Amniotic stem cell (primary cell): ENCODE measurements at regions not wholly inside any gene's neighbourhood (a gene's known extent, or its start where the extent isn't known, plus 50 kb on each side); places are given as distances from the start of the nearest gene placed in this dataset.
"Not testable (repeated sequence)": the region's sequence is repeated elsewhere in the genome, so short reads cannot be mapped to it uniquely, and the experiment has no call there.

Experiments
- DNase-seq: peaks from one replicate; lab custom pipeline; 2025; lab: John Stamatoyannopoulos, UW

- no peak for DNase-seq
Observed at GRCh38 chr13:59230484-59231264, 933.1 kb downstream of the DIAPH3 start.

GRCh38 chr13:59236309-59236919, 927.3 kb downstream of the DIAPH3 start:
- no peak for DNase-seq

- no peak for DNase-seq
Observed at GRCh38 chr13:59236944-59237343, 926.8 kb downstream of the DIAPH3 start.

GRCh38 chr13:59247171-59247570, 916.6 kb downstream of the DIAPH3 start:
- no peak for DNase-seq

- DNase-seq, result no peak
Observed at GRCh38 chr13:59250336-59251189, 913.2 kb downstream of the DIAPH3 start.

- DNase-seq, result no peak
Observed at GRCh38 chr13:59259165-59260000, 904.3 kb downstream of the DIAPH3 start.

- DNase-seq, result no peak
Observed at GRCh38 chr13:59261928-59262488, 901.7 kb downstream of the DIAPH3 start.

GRCh38 chr13:59263531-59263930, 900.2 kb downstream of the DIAPH3 start:
- no peak for DNase-seq

GRCh38 chr13:59266478-59267063, 897.2 kb downstream of the DIAPH3 start:
- DNase-seq, result no peak

GRCh38 chr13:59269476-59269875, 894.3 kb downstream of the DIAPH3 start:
- no peak for DNase-seq

- no peak for DNase-seq
Observed at GRCh38 chr13:59270327-59270726, 893.4 kb downstream of the DIAPH3 start.

GRCh38 chr13:59274958-59275727, 888.6 kb downstream of the DIAPH3 start:
- DNase-seq, result no peak

GRCh38 chr13:59276436-59276835, 887.3 kb downstream of the DIAPH3 start:
- no peak for DNase-seq

GRCh38 chr13:59277106-59277505, 886.6 kb downstream of the DIAPH3 start:
- no peak for DNase-seq

GRCh38 chr13:59279028-59279427, 884.7 kb downstream of the DIAPH3 start:
- no peak for DNase-seq

- DNase-seq, result no peak
Observed at GRCh38 chr13:59279576-59279975, 884.2 kb downstream of the DIAPH3 start.

GRCh38 chr13:59280297-59280696, 883.4 kb downstream of the DIAPH3 start:
- DNase-seq, result no peak

GRCh38 chr13:59281453-59281852, 882.3 kb downstream of the DIAPH3 start:
- DNase-seq, result no peak

- DNase-seq, result not testable (repeated sequence)
Observed at GRCh38 chr13:59292240-59292639, 871.5 kb downstream of the DIAPH3 start.

- DNase-seq, result no peak
Observed at GRCh38 chr13:59299584-59299983, 864.1 kb downstream of the DIAPH3 start.
